ENCODE measurements at regions not wholly inside any gene's neighbourhood (a gene's known extent, or its start where the extent isn't known, plus 50 kb on each side); places are given as distances from the start of the nearest gene placed in this dataset.
"Not testable (repeated sequence)": the region's sequence is repeated elsewhere in the genome, so short reads cannot be mapped to it uniquely, and the experiment has no call there.

GRCh38 chr2:198641161-198641560 lies 816.6 kb downstream of the SATB2 start:
- intact Hi-C loops (cut with micrococcal nuclease), result no loop called here

GRCh38 chr2:198640463-198640862 lies 817.3 kb downstream of the SATB2 start:
- intact Hi-C loops (cut with micrococcal nuclease), result no loop called here

DNA sequence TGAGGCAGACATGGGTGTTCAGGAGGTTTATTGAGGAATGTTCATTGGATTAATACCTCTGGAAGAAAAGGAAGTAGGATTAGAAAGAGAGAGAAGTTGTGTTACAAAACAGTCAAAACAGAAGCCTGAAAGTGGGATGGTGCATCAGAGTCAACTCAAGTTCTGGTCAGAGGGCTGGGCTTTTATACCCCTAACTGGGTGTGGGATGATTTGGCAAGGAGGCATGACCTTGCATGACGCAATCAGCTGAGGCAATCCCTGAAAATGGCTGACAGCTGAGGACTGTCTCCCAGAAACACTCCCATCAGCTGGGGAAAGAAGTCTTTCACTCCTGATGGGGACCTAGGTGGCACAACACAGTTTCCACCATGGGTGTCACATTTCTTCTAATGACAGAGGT lies 818.2 kb downstream of the SATB2 start:
- intact Hi-C loops (cut with micrococcal nuclease), result no loop called here

- intact Hi-C loops (cut with micrococcal nuclease), result no loop called here
Observed at GRCh38 chr2:198638577-198638976, 819.2 kb downstream of the SATB2 start.

GRCh38 chr2:198630384-198630783 lies 826.0 kb downstream of the PLCL1 start:
- intact Hi-C loops (cut with micrococcal nuclease), result no loop called here

- intact Hi-C loops (cut with micrococcal nuclease), result no loop called here
Observed at GRCh38 chr2:198628596-198628995, 824.2 kb downstream of the PLCL1 start.

- intact Hi-C loops (cut with micrococcal nuclease), result no loop called here
Observed at GRCh38 chr2:198622986-198623730, 818.8 kb downstream of the PLCL1 start.

DNA sequence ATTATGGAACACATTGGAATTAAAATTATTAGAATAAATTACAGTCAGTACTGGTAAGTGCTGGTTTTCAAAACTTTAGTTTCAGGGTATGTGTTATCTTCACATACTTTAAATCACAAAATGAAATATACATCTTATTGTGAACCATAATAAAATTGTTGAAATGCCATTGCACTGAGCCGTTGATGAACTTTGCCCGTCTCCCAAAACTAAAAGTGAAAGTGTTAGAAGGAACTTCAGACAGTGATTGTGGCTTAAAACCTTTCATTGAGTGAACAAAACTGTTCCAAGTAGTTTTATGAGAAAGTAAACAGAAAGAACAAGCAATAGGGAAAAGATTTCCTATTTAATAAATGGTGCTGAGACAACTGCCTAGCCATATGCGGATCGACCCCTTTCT lies 811.6 kb downstream of the PLCL1 start:
- intact Hi-C loops (cut with micrococcal nuclease), result no loop called here

DNA sequence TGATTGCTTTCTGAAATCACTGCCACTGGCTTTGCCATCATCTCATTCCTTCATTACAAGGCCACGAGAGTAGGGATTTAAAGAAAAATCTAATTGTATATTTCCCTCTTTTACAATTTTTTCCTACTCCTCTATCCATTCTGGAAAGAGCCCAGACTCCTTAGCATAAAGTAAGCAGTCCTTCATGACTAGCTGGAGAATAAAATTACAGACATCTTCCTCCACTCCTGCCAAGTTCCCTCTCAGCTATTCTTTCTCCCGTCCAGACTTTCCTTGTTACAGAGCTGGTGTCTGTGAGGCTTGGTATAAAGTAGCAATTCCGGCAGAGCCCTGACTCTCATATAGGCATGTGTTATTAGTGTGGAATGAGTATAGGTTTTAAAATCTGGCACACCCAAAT lies 806.8 kb downstream of the PLCL1 start:
- intact Hi-C loops (cut with micrococcal nuclease), result no loop called here

DNA sequence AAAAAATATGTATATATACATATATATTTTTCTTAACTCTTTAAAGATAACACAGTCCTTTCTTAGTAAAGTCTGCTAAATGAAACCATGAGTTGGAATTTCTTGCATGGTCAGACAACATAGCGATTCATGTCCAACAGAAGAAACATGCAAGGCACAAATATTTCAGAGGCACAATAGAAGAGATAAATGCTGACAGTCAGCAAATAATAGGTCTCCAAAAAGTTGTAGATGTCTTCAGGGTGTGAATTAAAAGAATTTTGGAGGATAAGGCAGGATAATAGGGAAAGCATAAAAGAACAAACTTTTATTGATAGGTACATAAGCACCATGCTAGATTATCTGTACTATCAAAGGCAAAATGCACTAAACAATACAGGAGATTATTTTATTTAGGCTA lies 800.2 kb downstream of the PLCL1 start:
- intact Hi-C loops (cut with micrococcal nuclease), result no loop called here

- intact Hi-C loops (cut with micrococcal nuclease), result not testable (repeated sequence)
Observed at GRCh38 chr2:198602986-198603385, 798.6 kb downstream of the PLCL1 start.

DNA sequence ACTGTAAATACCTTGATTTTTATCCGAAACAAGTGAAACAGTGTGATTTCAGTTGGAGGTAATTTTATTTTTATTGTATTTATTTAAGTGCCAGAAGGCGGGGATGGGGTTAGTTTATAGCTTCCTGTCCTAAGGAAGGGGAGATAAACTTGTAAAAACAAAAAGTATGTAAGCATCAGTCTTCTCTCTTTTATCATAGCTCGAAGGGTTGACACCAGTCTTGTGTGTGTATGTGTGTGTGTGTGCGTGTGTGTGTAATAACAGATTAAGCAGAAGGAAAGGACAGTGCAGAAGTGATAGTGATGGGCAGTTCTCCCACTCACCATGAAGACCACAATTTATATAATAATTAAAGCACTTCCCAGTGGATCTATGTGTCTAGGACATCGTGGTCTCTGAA lies 793.3 kb downstream of the PLCL1 start:
- intact Hi-C loops (cut with micrococcal nuclease), result no loop called here

DNA sequence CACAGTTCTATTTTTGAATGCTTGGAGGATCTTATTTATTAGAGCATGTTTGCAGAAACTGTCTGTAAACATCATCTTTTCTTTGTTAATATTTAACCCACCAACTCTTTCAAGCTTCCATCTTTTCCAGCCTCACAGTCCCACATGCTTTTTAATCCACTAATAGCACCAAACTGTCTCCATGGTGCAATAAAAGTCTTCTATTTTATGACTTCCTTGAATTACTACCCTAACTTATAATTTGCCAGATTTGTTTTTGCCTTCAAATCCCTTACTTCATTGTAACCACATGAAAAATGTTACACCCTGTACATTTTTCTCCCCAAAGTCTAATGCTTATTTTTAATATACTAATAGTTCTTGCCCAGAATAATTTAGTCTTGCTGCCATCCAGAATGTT lies 792.6 kb downstream of the PLCL1 start:
- intact Hi-C loops (cut with micrococcal nuclease), result no loop called here

GRCh38 chr2:198595721-198596120 lies 791.3 kb downstream of the PLCL1 start:
- intact Hi-C loops (cut with micrococcal nuclease), result no loop called here

GRCh38 chr2:198591586-198591985 lies 787.2 kb downstream of the PLCL1 start:
- intact Hi-C loops (cut with micrococcal nuclease), result no loop called here

- intact Hi-C loops (cut with micrococcal nuclease), result no loop called here
Observed at GRCh38 chr2:198587741-198588140, 783.3 kb downstream of the PLCL1 start.

DNA sequence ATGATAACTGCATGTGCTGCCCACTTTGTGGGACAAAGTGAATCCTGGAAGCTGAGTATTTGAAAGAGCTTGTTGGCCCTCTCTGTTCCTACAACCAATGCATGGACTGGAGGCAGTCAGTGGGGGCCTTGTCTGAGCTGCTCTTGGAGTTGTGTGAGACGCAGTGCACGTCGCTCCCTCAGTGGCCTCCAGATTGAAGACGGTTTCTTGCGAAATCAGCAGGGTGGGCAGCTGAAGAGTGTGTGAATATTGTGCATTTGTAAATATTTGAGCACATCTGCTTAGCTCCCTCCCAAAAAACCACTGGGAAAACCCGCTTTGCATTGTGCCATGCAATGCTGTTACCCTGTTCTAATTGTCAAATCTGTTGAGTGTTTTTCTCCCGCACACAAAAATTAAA lies 782.8 kb downstream of the PLCL1 start:
- intact Hi-C loops (cut with micrococcal nuclease), result no loop called here

- intact Hi-C loops (cut with micrococcal nuclease), result no loop called here
Observed at GRCh38 chr2:198571393-198571792, 767.0 kb downstream of the PLCL1 start.

DNA sequence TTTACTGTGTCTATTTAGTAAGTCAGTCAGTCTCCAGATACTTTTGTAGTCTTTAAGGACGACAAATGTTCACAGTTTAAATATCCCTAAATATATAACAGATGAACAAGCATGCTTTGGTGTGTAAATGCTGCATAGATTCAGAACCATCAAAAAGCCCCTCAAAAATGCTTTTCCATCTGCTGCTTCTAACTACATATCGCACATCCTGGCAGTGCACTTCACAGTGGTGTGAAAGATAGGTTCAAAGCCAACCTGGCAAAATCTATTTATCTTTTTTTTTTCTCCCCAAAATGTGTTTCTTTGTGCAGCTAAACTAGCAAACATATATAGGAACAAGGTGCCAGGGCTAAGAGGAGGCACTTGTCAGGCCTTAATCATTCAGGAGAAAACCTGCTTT lies 753.8 kb downstream of the PLCL1 start:
- intact Hi-C loops (cut with micrococcal nuclease), result no loop called here

DNA sequence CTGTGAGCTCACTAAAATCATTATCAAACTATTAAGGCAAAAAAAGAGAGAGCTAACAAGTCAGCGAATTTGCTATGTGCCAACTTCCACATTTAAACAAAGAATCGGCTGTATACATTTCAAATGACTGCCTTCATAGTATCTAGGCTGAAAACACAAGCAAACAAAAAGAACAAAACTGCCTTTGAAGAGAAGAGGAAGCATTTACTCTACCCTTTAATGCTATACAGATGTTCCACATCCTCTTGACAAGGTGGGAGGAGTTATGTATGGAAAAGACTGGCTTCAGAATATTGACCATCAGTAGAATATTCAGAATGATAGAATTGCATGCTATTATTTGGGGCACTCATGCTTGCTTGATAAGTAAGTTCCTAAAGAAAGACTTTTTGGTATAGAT lies 741.7 kb downstream of the PLCL1 start:
- intact Hi-C loops (cut with micrococcal nuclease), result loop anchor here (5.0 kb wide), 1 partner anchor 184 kb away; no protein-coding TSS in a partner anchor

- intact Hi-C loops (cut with micrococcal nuclease), result loop anchor here (5.0 kb wide), 1 partner anchor 183 kb away; no protein-coding TSS in a partner anchor
Observed at GRCh38 chr2:198545411-198545810, 741.0 kb downstream of the PLCL1 start.

GRCh38 chr2:198544461-198544860 lies 740.1 kb downstream of the PLCL1 start:
- intact Hi-C loops (cut with micrococcal nuclease), result no loop called here

DNA sequence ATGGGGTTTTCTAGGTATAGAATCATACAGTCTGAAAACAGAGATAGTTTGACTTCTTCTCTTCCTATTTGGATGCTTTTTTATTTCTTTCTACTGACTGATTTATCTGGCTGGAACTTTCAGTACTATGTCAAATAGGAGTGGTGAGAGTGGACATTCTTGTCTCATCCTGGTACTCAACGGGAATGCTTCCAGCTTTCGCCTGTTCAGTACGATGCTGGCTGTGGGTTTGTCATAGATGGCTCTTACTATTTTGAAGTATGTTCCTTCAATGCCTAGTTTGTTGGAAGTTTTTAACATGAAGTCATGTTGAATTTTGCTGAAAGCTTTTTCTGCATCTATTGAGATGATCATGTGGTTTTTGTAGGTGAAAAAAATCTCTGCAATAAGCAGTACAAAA lies 730.4 kb downstream of the PLCL1 start:
- intact Hi-C loops (cut with micrococcal nuclease), result no loop called here

All from T-helper 1 cell treated with Interleukin-12 subunit alpha and Interleukin-12 subunit beta and Interleukin-4 antibody, amounts not matched to agents 30 ng/mL and 1 ng/mL, for 36 hours (primary cell).